A549 (cell line): ENCODE measurements at regions not wholly inside any gene's neighbourhood (a gene's known extent, or its start where the extent isn't known, plus 50 kb on each side); places are given as distances from the start of the nearest gene placed in this dataset.

Experiments
- ATAC-seq, 2 experiments: fragments of 200-7000 bp in 1 of 2; fragments of >200 bp in 1 of 2; cut with Nextera tagmentation in 1 of 2; cut with Tn5 transposase in 1 of 2; 3 replicates each; pipeline versions ENCODE4 v1.8.0 to v1.9.1; 2018 to 2020; ENCODE audit warnings: mild to moderate bottlenecking in 1 of 2, moderate library complexity in 1 of 2
- CTCF ChIA-PET: fragments of 300-600 bp; sonication (Branson Sonifier 250); formaldehyde crosslinking; extraction: SDS; loops from one replicate; lab custom pipeline; 2021; ENCODE audit warnings: antibody characterized with exemption, inconsistent platforms; lab: Yijun Ruan, JAX
- POLR2A ChIA-PET: fragments of 350-600 bp; formaldehyde crosslinking; extraction: SDS; loops from one replicate; lab custom pipeline; 2021; ENCODE audit warnings: antibody characterized with exemption, inconsistent platforms; lab: Yijun Ruan, JAX
- DNase-seq, 2 experiments: peaks; one replicate each; pipeline versions ENCODE4 v3.0.0 to v3.0.0-alpha.2; 2011 to 2016; ENCODE audit warnings: low read depth in 1 of 2, low spot score in 1 of 2
- FAIRE-seq: peaks from 2 replicates; lab custom pipeline; 2011; peaks lifted over from hg19 to GRCh38; lab: Jason Lieb, UNC
- H3K27ac ChIP-seq, 2 experiments: fragments of >200 bp; sonication (Bioruptor Twin); formaldehyde crosslinking; 3 replicates each; pipeline ENCODE4 v1.5.1; 2016 to 2017
- H3K4me1 ChIP-seq: fragments of >200 bp; sonication (Bioruptor Twin); formaldehyde crosslinking; 3 replicates; pipeline ENCODE4 v1.6.1; 2016
- H3K4me2 ChIP-seq: fragments of >200 bp; sonication (Bioruptor Twin); formaldehyde crosslinking; 3 replicates; pipeline ENCODE4 v1.6.1; 2016
- H3K4me3 ChIP-seq: fragments of >200 bp; sonication (Bioruptor Twin); formaldehyde crosslinking; 3 replicates; pipeline ENCODE4 v1.5.1; 2016
- H3K9me3 ChIP-seq: fragments of >200 bp; sonication (Bioruptor Twin); formaldehyde crosslinking; 3 replicates; pipeline ENCODE4 v1.6.1; 2016
- CBX2 ChIP-seq: fragments of 200-600 bp; sonication (generic); IDR thresholded peaks from 2 replicates; pipeline ENCODE4 v1.6.1; 2016; ENCODE audit warnings: low read depth, mild to moderate bottlenecking, borderline replicate concordance
- CBX8 ChIP-seq: fragments of 200-600 bp; sonication (generic); IDR thresholded peaks from 2 replicates; pipeline ENCODE4 v1.6.1; 2016
- CTCF ChIP-seq: fragments of >200 bp; sonication (Bioruptor Twin); formaldehyde crosslinking; IDR thresholded peaks from 3 replicates; pipeline ENCODE4 v1.5.1; 2016
- FOXS1 ChIP-seq: fragments of 250-450 bp; sonication (Bioruptor Pico); IDR thresholded peaks from 2 replicates; pipeline ENCODE4 v1.5.0; 2020; ENCODE audit warnings: mild to moderate bottlenecking, moderate library complexity
- HEYL ChIP-seq: fragments of 250-450 bp; sonication (Bioruptor Pico); IDR thresholded peaks from 2 replicates; pipeline ENCODE4 v1.8.0; 2021; ENCODE audit warnings: mild to moderate bottlenecking, moderate library complexity
- HMGXB4 ChIP-seq: fragments of 250-450 bp; sonication (Bioruptor Pico); IDR thresholded peaks from 2 replicates; pipeline ENCODE4 v1.5.0; 2021; ENCODE audit warnings: mild to moderate bottlenecking, moderate library complexity, borderline replicate concordance
- HOXA7 ChIP-seq: fragments of 250-450 bp; sonication (Bioruptor Pico); IDR thresholded peaks from 2 replicates; pipeline ENCODE4 v1.5.0; 2020; ENCODE audit warnings: mild to moderate bottlenecking, moderate library complexity
- HOXB13 ChIP-seq: fragments of 250-450 bp; sonication (Bioruptor Pico); IDR thresholded peaks from 2 replicates; pipeline ENCODE4 v1.5.0; 2020; ENCODE audit warnings: low read depth, mild to moderate bottlenecking, moderate library complexity
- HOXB5 ChIP-seq: fragments of 250-450 bp; sonication (Bioruptor Pico); IDR thresholded peaks from 2 replicates; pipeline ENCODE4 v1.5.0; 2020; ENCODE audit warnings: mild to moderate bottlenecking, moderate library complexity
- JUN ChIP-seq, 2 experiments: fragments of >200 bp; sonication (Bioruptor Twin); formaldehyde crosslinking; IDR thresholded peaks; 2 replicates in 1 of 2; 3 replicates in 1 of 2; pipeline ENCODE4 v1.6.1; 2016 to 2017
- JUNB ChIP-seq: fragments of >200 bp; sonication (Bioruptor Twin); formaldehyde crosslinking; IDR thresholded peaks from 2 replicates; pipeline ENCODE4 v1.6.1; 2016
- MAX ChIP-seq: IDR thresholded peaks from 2 replicates; pipeline ENCODE4 v1.6.1; 2012
- NR3C1 ChIP-seq: fragments of >200 bp; sonication (Bioruptor Twin); formaldehyde crosslinking; IDR thresholded peaks from 3 replicates; pipeline ENCODE4 v1.6.1; 2017
- PBX3 ChIP-seq: IDR thresholded peaks from 2 replicates; pipeline ENCODE4 v1.6.1; 2012
- POLR2AphosphoS2 ChIP-seq: conservative IDR thresholded peaks from 2 replicates; pipeline ENCODE4 v1.6.1; 2012; ENCODE audit warnings: low read length, improper control_type of control experiment, inconsistent platforms
- RAD21 ChIP-seq, 2 experiments: fragments of >200 bp in 1 of 2; sonication (Bioruptor Twin) in 1 of 2; formaldehyde crosslinking in 1 of 2; IDR thresholded peaks in 1 of 2; conservative IDR thresholded peaks in 1 of 2; 2 replicates in 1 of 2; 3 replicates in 1 of 2; pipeline ENCODE4 v1.6.1; 2012 to 2018; ENCODE audit warnings: inconsistent platforms in 1 of 2
- RARB ChIP-seq: fragments of 250-450 bp; sonication (Bioruptor Pico); IDR thresholded peaks from 2 replicates; pipeline ENCODE4 v1.8.0; 2021; ENCODE audit warnings: mild to moderate bottlenecking, moderate library complexity
- RNF2 ChIP-seq: fragments of 200-600 bp; sonication (generic); IDR thresholded peaks from 2 replicates; pipeline ENCODE4 v1.6.1; 2016; ENCODE audit warnings: low read depth, mild to moderate bottlenecking, antibody characterized with exemption, moderate library complexity, borderline replicate concordance
- USF2 ChIP-seq: fragments of 450-650 bp; IDR thresholded peaks from 2 replicates; pipeline ENCODE4 v1.6.1; 2014; ENCODE audit warnings: antibody characterized with exemption
- ZC3H11A ChIP-seq: fragments of 450-650 bp; IDR thresholded peaks from 2 replicates; pipeline ENCODE4 v1.6.1; 2014; ENCODE audit warnings: antibody characterized with exemption, mild to moderate bottlenecking
- ZFP36 ChIP-seq: fragments of 450-650 bp; IDR thresholded peaks from 2 replicates; pipeline ENCODE4 v1.6.1; 2014; ENCODE audit warnings: borderline replicate concordance; ENCODE audit not compliant: partially characterized antibody
- ZSCAN20 ChIP-seq: fragments of 250-450 bp; sonication (Bioruptor Pico); IDR thresholded peaks from 2 replicates; pipeline ENCODE4 v1.8.0; 2022; ENCODE audit warnings: mild to moderate bottlenecking, moderate library complexity
- WGBS: methylation state at CpG from one replicate; pipeline ENCODE4 v1.1.6; 2017; ENCODE audit errors: missing lambda C conversion rate; 5-methylcytosine and 5-hydroxymethylcytosine counted together

GRCh38 chr7:33710608-33711007 is 194.7 kb upstream of the BMPER start:
- TF ChIP-seq PBX3 (no peak), POLR2AphosphoS2 (no peak), FOXS1 (CRISPR knock-in tag) (no peak), ZSCAN20 (CRISPR knock-in tag) (no peak), ZFP36 (no peak), HMGXB4 (no peak), HOXB5 (no peak), USF2 (no peak), CBX8 (no peak), JUNB (no peak), RARB (no peak), HOXB13 (CRISPR knock-in tag) (no peak), HEYL (no peak), NR3C1 (no peak), ZC3H11A (no peak), MAX (no peak), JUN (IDR thresholded peaks at IDR 0.05) (no peak), CBX2 (no peak), CTCF (no peak)
- ATAC-seq (no peak), DNase-seq (no peak), FAIRE-seq (no peak)
- ChIA-PET POLR2A (no interaction called here), CTCF (interaction anchor here (0.6 kb wide), 1 partner anchor 48 kb away, joined by 3 read pairs; no protein-coding TSS in a partner anchor)
- no peak overlapping the region for H3K4me3 ChIP-seq
- no peaks in the 10 kb centered on the region for H3K4me1 ChIP-seq
- no peak overlapping the region for H3K27ac ChIP-seq
- no peaks in the 10 kb centered on the region for H3K9me3 ChIP-seq
- H3K4me2 ChIP-seq: no peak overlapping the region

- H3K4me1 ChIP-seq: no peaks in the 10 kb centered on the region
- H3K4me3 ChIP-seq: no peak overlapping the region
- FAIRE-seq (no peak), ATAC-seq (no peak), DNase-seq (no peak)
- CTCF ChIA-PET: interaction anchor here (0.9 to 1.1 kb wide), 2 partner anchors 8 to 10 kb away, joined by 3 read pairs; no protein-coding TSS in a partner anchor
- no peaks in the 10 kb centered on the region for H3K9me3 ChIP-seq
- TF ChIP-seq PBX3: no peak
- no peak for TF ChIP-seq RAD21 (conservative IDR thresholded peaks at IDR 0.05 in 1 of 2, IDR thresholded peaks at IDR 0.05 in 1 of 2)
- no peak for TF ChIP-seq HOXA7 (CRISPR knock-in tag)
- no peak for TF ChIP-seq RNF2
- H3K4me2 ChIP-seq: no peak overlapping the region
- WGBS: 64% methylated on average over 6 of the region's 6 CpGs
- POLR2A ChIA-PET: no interaction called here
- no peak overlapping the region for H3K27ac ChIP-seq
Observed at GRCh38 chr7:33711231-33712019, 193.9 kb upstream of the BMPER start.
